ENCODE measurements at regions not wholly inside any gene's neighbourhood (a gene's known extent, or its start where the extent isn't known, plus 50 kb on each side); places are given as distances from the start of the nearest gene placed in this dataset.
"Not testable (repeated sequence)": the region's sequence is repeated elsewhere in the genome, so short reads cannot be mapped to it uniquely, and the experiment has no call there.

- Histone ChIP-seq H3K4me1 (ENCODE audit: insufficient read depth, low read length, poor library complexity, severe bottlenecking) (no peaks in the 10 kb centered on the region), H3K36me3 (ENCODE audit: insufficient read depth, low read length, poor library complexity, severe bottlenecking) (no peaks in the 10 kb centered on the region), H3K4me3 (ENCODE audit: low read depth, low read length, poor library complexity, severe bottlenecking) (no peak overlapping the region), H3K27me3 (replicated peaks; ENCODE audit: insufficient read depth, low read depth, low read length, poor library complexity) (no peaks in the 10 kb centered on the region), H3K27ac (ENCODE audit: low read depth, low read length, poor library complexity, severe bottlenecking) (no peak overlapping the region), H3K9me3 (ENCODE audit: low read depth, low read length, poor library complexity, severe bottlenecking) (no peaks in the 10 kb centered on the region)
- no peak for TF ChIP-seq EZH2 (IDR thresholded peaks at IDR 0.05; ENCODE audit: borderline replicate concordance, low read depth, low read length, poor library complexity, severe bottlenecking)
- TF ChIP-seq CTCF (conservative IDR thresholded peaks at IDR 0.05; ENCODE audit: low read depth, low read length), result no peak
- DNase-seq (ENCODE audit: low spot score), result no peak
- intact Hi-C loops (cut with micrococcal nuclease; ENCODE audit: unreplicated experiment), result no loop called here
- BruUV-seq (replicated peaks), result no TSS peak
- CTCF ChIA-PET, result no interaction called here
- POLR2A ChIA-PET (ENCODE audit: low non-redundant PET), result no interaction called here
Measured at GRCh38 chr4:9608300-9608699, 164.1 kb downstream of the DEFB131A start.

DNA sequence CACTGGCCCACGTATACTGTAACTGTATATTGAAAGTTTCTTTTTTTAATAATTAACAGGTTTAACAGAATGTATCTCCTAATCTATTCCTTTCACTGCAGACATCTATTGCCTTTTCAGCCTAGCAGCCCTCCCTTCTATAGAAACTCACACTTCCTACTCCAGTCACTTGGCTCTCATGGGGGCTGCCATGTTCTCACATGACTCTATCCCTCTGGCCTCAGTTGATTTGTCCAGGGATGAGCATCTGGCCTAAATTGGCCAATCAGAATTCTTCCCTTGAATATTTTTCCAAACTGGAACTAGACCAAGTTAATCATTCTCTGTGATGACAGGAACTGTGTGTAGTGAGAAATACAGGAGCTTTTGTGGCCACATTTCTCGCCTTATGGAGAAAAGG, 166.1 kb downstream of the DEFB131A start:
- H3K9me3 ChIP-seq (ENCODE audit: low read depth, low read length, poor library complexity, severe bottlenecking); POLR2A ChIA-PET (ENCODE audit: low non-redundant PET); H3K4me3 ChIP-seq (ENCODE audit: low read depth, low read length, poor library complexity, severe bottlenecking); H3K4me1 ChIP-seq (ENCODE audit: insufficient read depth, low read length, poor library complexity, severe bottlenecking); H3K36me3 ChIP-seq (ENCODE audit: insufficient read depth, low read length, poor library complexity, severe bottlenecking); H3K27me3 ChIP-seq (replicated peaks; ENCODE audit: insufficient read depth, low read depth, low read length, poor library complexity); CTCF ChIA-PET; DNase-seq (ENCODE audit: low spot score); intact Hi-C loops (cut with micrococcal nuclease; ENCODE audit: unreplicated experiment); H3K27ac ChIP-seq (ENCODE audit: low read depth, low read length, poor library complexity, severe bottlenecking); BruUV-seq (replicated peaks): not testable (repeated sequence)

GRCh38 chr4:9611101-9611500, 166.9 kb downstream of the DEFB131A start:
- no peaks in the 10 kb centered on the region for H3K9me3 ChIP-seq (ENCODE audit: low read depth, low read length, poor library complexity, severe bottlenecking)
- no peaks in the 10 kb centered on the region for H3K4me1 ChIP-seq (ENCODE audit: insufficient read depth, low read length, poor library complexity, severe bottlenecking)
- CTCF ChIA-PET, result no interaction called here
- H3K36me3 ChIP-seq (ENCODE audit: insufficient read depth, low read length, poor library complexity, severe bottlenecking), result no peaks in the 10 kb centered on the region
- no peak for DNase-seq (ENCODE audit: low spot score)
- no peaks in the 10 kb centered on the region for H3K27me3 ChIP-seq (replicated peaks; ENCODE audit: insufficient read depth, low read depth, low read length, poor library complexity)
- BruUV-seq (replicated peaks), result no TSS peak
- no peak for TF ChIP-seq CTCF (conservative IDR thresholded peaks at IDR 0.05; ENCODE audit: low read depth, low read length)
- no peak for TF ChIP-seq EZH2 (IDR thresholded peaks at IDR 0.05; ENCODE audit: borderline replicate concordance, low read depth, low read length, poor library complexity, severe bottlenecking)
- H3K4me3 ChIP-seq (ENCODE audit: low read depth, low read length, poor library complexity, severe bottlenecking), result no peak overlapping the region
- H3K27ac ChIP-seq (ENCODE audit: low read depth, low read length, poor library complexity, severe bottlenecking), result no peak overlapping the region
- POLR2A ChIA-PET (ENCODE audit: low non-redundant PET), result no interaction called here
- intact Hi-C loops (cut with micrococcal nuclease; ENCODE audit: unreplicated experiment), result no loop called here

DNA sequence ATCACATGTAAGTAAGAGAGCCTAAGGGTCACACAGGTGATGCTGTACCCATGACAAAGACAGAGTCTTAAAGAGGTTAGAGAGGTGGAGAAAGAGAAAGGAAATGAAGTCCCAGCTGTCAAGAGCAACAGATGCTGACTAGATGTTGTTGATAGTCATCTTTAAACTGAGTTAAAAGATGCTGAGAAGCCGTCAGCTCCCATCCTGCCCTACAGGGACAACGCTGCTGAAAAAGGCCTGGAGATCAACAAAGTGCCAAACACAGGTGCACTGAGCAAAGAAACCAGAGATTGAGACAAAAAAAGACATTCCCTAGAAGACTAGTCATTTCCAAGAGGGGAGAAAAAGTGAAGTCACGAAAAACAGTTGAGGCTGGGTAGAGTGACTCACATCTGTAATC, 145.0 kb upstream of the DRD5 start:
- intact Hi-C loops (cut with micrococcal nuclease; ENCODE audit: unreplicated experiment); DNase-seq (ENCODE audit: low spot score); H3K36me3 ChIP-seq (ENCODE audit: insufficient read depth, low read length, poor library complexity, severe bottlenecking); H3K4me3 ChIP-seq (ENCODE audit: low read depth, low read length, poor library complexity, severe bottlenecking); POLR2A ChIA-PET (ENCODE audit: low non-redundant PET); H3K27me3 ChIP-seq (replicated peaks; ENCODE audit: insufficient read depth, low read depth, low read length, poor library complexity); H3K4me1 ChIP-seq (ENCODE audit: insufficient read depth, low read length, poor library complexity, severe bottlenecking); H3K9me3 ChIP-seq (ENCODE audit: low read depth, low read length, poor library complexity, severe bottlenecking); CTCF ChIA-PET; H3K27ac ChIP-seq (ENCODE audit: low read depth, low read length, poor library complexity, severe bottlenecking); BruUV-seq (replicated peaks): not testable (repeated sequence)

All from A673 (cell line).